ENCODE measurements at regions not wholly inside any gene's neighbourhood (a gene's known extent, or its start where the extent isn't known, plus 50 kb on each side); places are given as distances from the start of the nearest gene placed in this dataset.

DNA sequence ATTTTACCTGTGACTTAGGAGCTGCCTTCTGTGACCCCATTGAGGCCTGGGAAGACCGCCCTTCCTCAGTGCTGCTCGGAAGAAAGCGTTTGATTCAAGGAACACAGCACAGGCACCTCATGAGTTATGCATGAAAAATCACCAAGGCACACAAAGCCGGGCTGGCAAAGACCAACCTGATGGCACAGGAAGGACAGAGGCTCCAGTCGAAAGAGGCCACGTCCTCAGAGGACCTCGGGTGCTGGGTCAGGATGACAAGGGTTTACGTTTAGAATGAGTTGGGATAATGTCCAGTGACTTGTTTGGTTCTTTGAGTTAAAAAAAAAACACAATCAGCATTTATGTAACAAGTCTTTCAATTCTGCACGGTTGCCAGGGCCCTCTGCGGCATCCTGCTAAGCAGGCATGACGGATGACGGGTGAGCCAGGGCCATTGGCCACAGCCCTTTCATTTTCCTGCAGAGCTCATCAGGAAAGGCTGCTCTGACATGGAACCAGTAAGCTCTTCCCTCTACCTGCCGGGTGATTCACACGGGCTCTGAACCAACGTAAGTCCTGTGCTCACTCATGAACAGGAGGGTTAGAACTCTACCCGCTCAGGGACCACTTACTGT is 112.8 kb downstream of the DACT2 start:
- Histone ChIP-seq H3K36me3 (no peaks in the 10 kb centered on the region), H3K9me3 (no peaks in the 10 kb centered on the region), H3K4me3 (ENCODE audit: low read depth, low read length) (no peak overlapping the region), H3K27me3 (no peaks in the 10 kb centered on the region), H3K4me1 (no peaks in the 10 kb centered on the region)
- DNase-seq = no peak
- no peak for TF ChIP-seq CTCF (IDR thresholded peaks at IDR 0.05; ENCODE audit: low read depth, low read length)

GRCh38 chr6:168206186-168206585 is 113.4 kb downstream of the DACT2 start:
- H3K4me3 ChIP-seq (ENCODE audit: low read depth, low read length) = no peak overlapping the region
- H3K4me1 ChIP-seq = no peaks in the 10 kb centered on the region
- TF ChIP-seq CTCF (IDR thresholded peaks at IDR 0.05; ENCODE audit: low read depth, low read length) = no peak
- DNase-seq = no peak
- no peaks in the 10 kb centered on the region for H3K36me3 ChIP-seq
- no peaks in the 10 kb centered on the region for H3K9me3 ChIP-seq
- no peaks in the 10 kb centered on the region for H3K27me3 ChIP-seq

DNA sequence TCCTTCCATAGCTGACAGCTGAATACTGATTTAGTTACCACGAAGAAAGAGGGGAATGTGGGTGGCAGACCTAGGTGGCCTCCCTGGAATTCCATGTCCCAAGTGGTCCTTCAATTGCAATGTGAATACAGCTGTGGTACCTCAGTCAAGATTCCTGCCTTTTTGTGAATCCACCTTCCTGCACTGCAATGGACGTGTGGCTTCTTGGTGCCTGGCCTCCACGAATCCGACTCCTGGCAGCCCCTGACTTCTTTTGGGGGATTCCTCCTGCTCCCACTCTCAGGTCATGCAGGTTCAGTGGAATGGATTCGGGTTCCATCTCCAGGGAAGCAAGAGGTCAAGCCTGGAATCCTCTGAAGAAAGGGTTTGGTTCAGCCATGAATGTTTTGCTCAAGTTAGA is 117.8 kb downstream of the DACT2 start:
- Histone ChIP-seq H3K36me3 (no peaks in the 10 kb centered on the region), H3K9me3 (no peaks in the 10 kb centered on the region), H3K4me3 (ENCODE audit: low read depth, low read length) (no peak overlapping the region), H3K4me1 (no peaks in the 10 kb centered on the region), H3K27me3 (no peaks in the 10 kb centered on the region)
- TF ChIP-seq CTCF (IDR thresholded peaks at IDR 0.05; ENCODE audit: low read depth, low read length) = no peak
- no peak for DNase-seq

DNA sequence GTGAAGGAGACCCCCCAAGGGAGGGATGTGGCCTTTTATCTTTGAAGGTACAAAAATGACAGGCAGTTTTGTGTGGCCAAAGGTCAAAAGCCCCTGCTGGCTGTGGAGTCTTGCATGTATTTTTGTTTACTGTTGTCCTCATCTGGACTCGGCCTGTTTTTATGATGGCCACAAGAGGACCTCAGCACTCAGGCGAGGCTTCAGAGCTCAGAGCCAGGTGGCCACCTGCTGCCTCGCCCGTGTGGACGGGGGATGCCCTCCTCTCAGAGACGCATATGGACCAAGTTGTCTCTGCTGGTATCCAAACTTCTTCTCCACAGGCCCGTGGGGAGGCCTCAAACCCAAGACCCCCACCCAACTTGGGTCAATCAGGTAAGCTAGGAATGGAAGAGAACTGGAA is 118.2 kb downstream of the DACT2 start:
- no peak overlapping the region for H3K4me3 ChIP-seq (ENCODE audit: low read depth, low read length)
- no peaks in the 10 kb centered on the region for H3K9me3 ChIP-seq
- peak; percentile 61 for TF ChIP-seq CTCF (IDR thresholded peaks at IDR 0.05; ENCODE audit: low read depth, low read length)
- no peaks in the 10 kb centered on the region for H3K4me1 ChIP-seq
- H3K36me3 ChIP-seq = no peaks in the 10 kb centered on the region
- DNase-seq = peak; percentile 33
- H3K27me3 ChIP-seq = no peaks in the 10 kb centered on the region

GRCh38 chr6:168200571-168201134 is 118.9 kb downstream of the DACT2 start:
- Histone ChIP-seq H3K36me3 (no peaks in the 10 kb centered on the region), H3K9me3 (no peaks in the 10 kb centered on the region), H3K4me3 (ENCODE audit: low read depth, low read length) (no peak overlapping the region), H3K4me1 (no peaks in the 10 kb centered on the region), H3K27me3 (no peaks in the 10 kb centered on the region)
- no peak for TF ChIP-seq CTCF (IDR thresholded peaks at IDR 0.05; ENCODE audit: low read depth, low read length)
- DNase-seq = no peak

DNA sequence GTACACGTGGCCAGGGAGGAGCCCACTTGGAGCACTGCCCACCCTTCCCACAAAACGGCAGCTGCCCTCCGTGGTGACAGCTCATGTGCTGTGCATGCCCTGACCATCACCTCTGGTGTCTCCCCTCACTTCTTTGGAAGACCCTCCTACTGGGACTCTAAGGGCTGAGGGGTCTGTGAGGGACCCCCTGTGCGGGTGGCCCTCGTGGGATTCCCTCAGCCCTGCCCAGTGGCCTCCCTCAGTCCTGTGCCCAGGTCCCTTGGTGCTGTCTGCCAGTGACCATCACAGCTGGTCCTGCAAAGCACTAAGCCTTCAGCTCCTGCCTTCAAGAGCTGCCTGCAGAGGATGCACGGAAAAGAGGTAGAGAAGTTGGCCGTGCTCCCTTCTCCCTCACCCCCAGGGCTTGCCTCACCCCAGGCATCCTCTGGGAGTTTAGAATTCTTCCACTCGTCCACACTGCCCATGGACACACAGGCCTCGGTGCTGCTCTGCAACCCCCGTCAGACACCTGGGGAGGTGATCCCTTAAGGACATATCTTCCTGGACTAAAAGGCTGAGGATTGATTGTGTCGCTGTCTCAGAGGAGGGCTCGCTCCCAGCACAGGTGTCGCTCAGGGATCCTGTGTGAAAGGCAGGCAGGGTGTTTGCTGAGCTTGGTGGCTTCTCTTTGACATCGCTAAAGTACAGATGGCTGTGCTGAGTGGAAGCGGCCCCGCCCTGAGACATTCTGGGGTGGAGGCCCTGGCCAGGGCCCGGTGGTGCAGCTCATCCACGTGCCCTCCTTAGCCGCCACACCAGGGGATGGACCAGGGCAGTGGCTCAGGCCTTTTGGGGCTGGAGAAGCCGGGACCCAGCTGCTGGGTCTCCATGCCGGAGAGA is 119.5 kb upstream of the FRMD1 start:
- DNase-seq = no peak
- TF ChIP-seq CTCF (IDR thresholded peaks at IDR 0.05; ENCODE audit: low read depth, low read length) = no peak
- H3K4me1 ChIP-seq = no peaks in the 10 kb centered on the region
- H3K27me3 ChIP-seq = no peaks in the 10 kb centered on the region
- no peaks in the 10 kb centered on the region for H3K36me3 ChIP-seq
- no peaks in the 10 kb centered on the region for H3K9me3 ChIP-seq
- no peak overlapping the region for H3K4me3 ChIP-seq (ENCODE audit: low read depth, low read length)

All from BE2C (cell line).